Mammary epithelial cell (primary cell): ENCODE measurements at regions not wholly inside any gene's neighbourhood (a gene's known extent, or its start where the extent isn't known, plus 50 kb on each side); places are given as distances from the start of the nearest gene placed in this dataset.

Experiments used
- EZH2 ChIP-seq: IDR thresholded peaks from 2 replicates; pipeline ENCODE4 v1.6.1; 2012; ENCODE audit warnings: low read length, inconsistent platforms, borderline replicate concordance
- TF ChIP-seq, protein P1 (sequence below), 2 donors: IDR thresholded peaks in 1 of 2; conservative IDR thresholded peaks in 1 of 2; 2 replicates each; pipeline ENCODE4 v1.5.1; 2011 to 2012; ENCODE audit warnings: inconsistent platforms in 2 of 2, low read length in 2 of 2, mild to moderate bottlenecking in 2 of 2, control low read depth in 1 of 2, low read depth in 1 of 2; ENCODE audit not compliant: insufficient read depth in 1 of 2; ENCODE audit errors: extremely low read depth in 1 of 2

DNA sequence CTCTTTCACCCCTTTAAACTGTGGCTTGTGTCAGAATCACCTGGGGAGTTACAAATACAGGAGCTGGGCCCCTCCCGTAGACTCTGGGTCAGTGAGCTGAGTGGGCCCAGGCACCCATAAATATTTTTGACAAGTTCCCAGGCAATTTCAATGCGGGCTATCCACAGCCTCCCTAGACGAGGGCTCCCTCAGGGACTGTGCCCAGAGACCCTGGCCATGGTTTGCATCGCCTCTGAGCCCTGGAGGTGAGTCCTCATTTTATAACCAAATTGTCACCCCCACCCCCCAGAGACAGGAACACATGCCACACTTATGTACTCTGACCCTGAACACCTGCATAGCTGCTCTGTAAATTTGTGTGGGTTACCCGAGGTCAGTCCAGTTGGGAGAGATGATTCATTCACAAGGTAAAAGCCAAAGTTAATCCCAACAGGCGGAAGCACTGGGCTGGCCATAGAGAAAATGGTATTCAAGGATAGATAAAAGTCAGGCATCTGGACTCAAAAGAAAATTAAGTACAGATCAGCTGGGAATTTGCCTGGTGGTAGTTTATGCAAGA is 146.5 kb upstream of the SLC6A11 start:
- TF ChIP-seq, protein P1, sequence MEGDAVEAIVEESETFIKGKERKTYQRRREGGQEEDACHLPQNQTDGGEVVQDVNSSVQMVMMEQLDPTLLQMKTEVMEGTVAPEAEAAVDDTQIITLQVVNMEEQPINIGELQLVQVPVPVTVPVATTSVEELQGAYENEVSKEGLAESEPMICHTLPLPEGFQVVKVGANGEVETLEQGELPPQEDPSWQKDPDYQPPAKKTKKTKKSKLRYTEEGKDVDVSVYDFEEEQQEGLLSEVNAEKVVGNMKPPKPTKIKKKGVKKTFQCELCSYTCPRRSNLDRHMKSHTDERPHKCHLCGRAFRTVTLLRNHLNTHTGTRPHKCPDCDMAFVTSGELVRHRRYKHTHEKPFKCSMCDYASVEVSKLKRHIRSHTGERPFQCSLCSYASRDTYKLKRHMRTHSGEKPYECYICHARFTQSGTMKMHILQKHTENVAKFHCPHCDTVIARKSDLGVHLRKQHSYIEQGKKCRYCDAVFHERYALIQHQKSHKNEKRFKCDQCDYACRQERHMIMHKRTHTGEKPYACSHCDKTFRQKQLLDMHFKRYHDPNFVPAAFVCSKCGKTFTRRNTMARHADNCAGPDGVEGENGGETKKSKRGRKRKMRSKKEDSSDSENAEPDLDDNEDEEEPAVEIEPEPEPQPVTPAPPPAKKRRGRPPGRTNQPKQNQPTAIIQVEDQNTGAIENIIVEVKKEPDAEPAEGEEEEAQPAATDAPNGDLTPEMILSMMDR (conservative IDR thresholded peaks at IDR 0.05 in 1 of 2, IDR thresholded peaks at IDR 0.05 in 1 of 2; ENCODE audit: extremely low read depth in 1 of 2, insufficient read depth in 1 of 2, low read depth in 1 of 2, low read length in 2 of 2), result no peak
- TF ChIP-seq EZH2, result no peak
